Endothelial cell of umbilical vein (primary cell): ENCODE measurements at regions not wholly inside any gene's neighbourhood (a gene's known extent, or its start where the extent isn't known, plus 50 kb on each side); places are given as distances from the start of the nearest gene placed in this dataset.

Experiments
- BruUV-seq: library from RNA; stranded (reverse); fragments of 400-500 nt; replicated peaks from 2 replicates; lab custom pipeline; 2021; lab: Mats Ljungman, UMichigan
- CTCF ChIA-PET: fragments of 300-600, 350-600 bp; sonication (Branson Sonifier 250); formaldehyde crosslinking; loops from one replicate; lab custom pipeline; 2021; ENCODE audit warnings: antibody characterized with exemption, inconsistent platforms; lab: Charles Lee
- POLR2A ChIA-PET: fragments of 300-600, 350-600 bp; sonication (Branson Sonifier 250); formaldehyde crosslinking; loops from one replicate; lab custom pipeline; 2021; ENCODE audit warnings: antibody characterized with exemption, inconsistent platforms; lab: Charles Lee
- DNase-seq: peaks from one replicate; pipeline ENCODE4 v3.0.0-alpha.2; 2011; ENCODE audit warnings: low read depth, low spot score
- FAIRE-seq: peaks from 2 replicates; lab custom pipeline; 2011; peaks lifted over from hg19 to GRCh38; lab: Jason Lieb, UNC
- H2AFZ ChIP-seq: 2 replicates; pipeline ENCODE4 v1.6.0; 2012; ENCODE audit warnings: low read depth, low read length, control low read depth, inconsistent platforms
- H3K27ac ChIP-seq: 2 replicates; pipeline ENCODE4 v1.5.1; 2011; ENCODE audit warnings: low read depth, mild to moderate bottlenecking, control low read depth, low read length, moderate library complexity; ENCODE audit not compliant: insufficient read depth
- H3K27me3 ChIP-seq, 2 experiments: 2 replicates each; pipeline versions ENCODE4 v1.6.0 to v1.6.1; 2011; ENCODE audit warnings: low read length in 2 of 2, mixed read lengths in 1 of 2; ENCODE audit not compliant: control insufficient read depth in 2 of 2, insufficient read depth in 2 of 2
- H3K36me3 ChIP-seq, 2 experiments: 2 replicates in 1 of 2; 3 replicates in 1 of 2; pipeline ENCODE4 v1.5.1; 2011; ENCODE audit warnings: low read length in 2 of 2, mild to moderate bottlenecking in 1 of 2, moderate library complexity in 1 of 2; ENCODE audit not compliant: control insufficient read depth in 2 of 2, insufficient read depth in 2 of 2; ENCODE audit errors: extremely low read depth in 1 of 2
- H3K4me1 ChIP-seq: 3 replicates; pipeline ENCODE4 v1.5.1; 2011; ENCODE audit warnings: mild to moderate bottlenecking, low read length; ENCODE audit not compliant: control insufficient read depth, insufficient read depth; ENCODE audit errors: extremely low read depth
- H3K4me2 ChIP-seq: 2 replicates; pipeline ENCODE4 v1.6.1; 2011; ENCODE audit warnings: low read length, control low read depth, mixed read lengths; ENCODE audit not compliant: insufficient read depth
- H3K4me3 ChIP-seq, 3 experiments: fragments of 200-600 bp in 1 of 3; sonication (generic), shearing (Covaris generic) in 1 of 3; replicated peaks in 1 of 3; 2 replicates each; pipeline ENCODE4 v1.5.1; 2011 to 2016; ENCODE audit warnings: control low read depth in 3 of 3, low read length in 3 of 3, mild to moderate bottlenecking in 2 of 3, inconsistent platforms in 1 of 3, low read depth in 1 of 3, moderate library complexity in 1 of 3; ENCODE audit not compliant: insufficient read depth in 1 of 3
- H3K79me2 ChIP-seq: 2 replicates; pipeline ENCODE4 v1.6.0; 2012; ENCODE audit warnings: low read length, inconsistent platforms; ENCODE audit not compliant: control insufficient read depth, insufficient read depth
- H3K9ac ChIP-seq: replicated peaks from 2 replicates; pipeline ENCODE3; 2011; ENCODE audit warnings: low read length, control low read depth; ENCODE audit not compliant: insufficient read depth; ENCODE audit errors: extremely low read depth
- H3K9me1 ChIP-seq: replicated peaks from 3 replicates; pipeline ENCODE4 v1.6.0; 2011; ENCODE audit warnings: mild to moderate bottlenecking, low read length; ENCODE audit not compliant: control insufficient read depth, insufficient read depth; ENCODE audit errors: extremely low read depth
- H3K9me3 ChIP-seq: replicated peaks from 2 replicates; pipeline ENCODE4 v1.5.1; 2012; ENCODE audit warnings: low read length, inconsistent platforms; ENCODE audit not compliant: control insufficient read depth, insufficient read depth
- H4K20me1 ChIP-seq: replicated peaks from 2 replicates; pipeline ENCODE3; 2011; ENCODE audit warnings: mild to moderate bottlenecking, low read length; ENCODE audit not compliant: control insufficient read depth, insufficient read depth; ENCODE audit errors: extremely low read depth
- EZH2 ChIP-seq: IDR thresholded peaks from 2 replicates; pipeline ENCODE4 v1.6.1; 2012; ENCODE audit warnings: borderline replicate concordance, low read depth, mild to moderate bottlenecking, moderate library complexity, low read length, inconsistent platforms; ENCODE audit not compliant: severe bottlenecking
- FOS ChIP-seq: IDR thresholded peaks from 2 replicates; pipeline ENCODE4 v1.6.1; 2011; ENCODE audit warnings: mild to moderate bottlenecking, low read length, moderate library complexity, borderline replicate concordance; ENCODE audit not compliant: insufficient read depth
- GATA2 ChIP-seq: IDR thresholded peaks from 2 replicates; pipeline ENCODE4 v1.7.0; 2011; ENCODE audit warnings: low read depth, mild to moderate bottlenecking, moderate library complexity, mixed read lengths, low read length; ENCODE audit not compliant: insufficient read length, insufficient read depth
- JUN ChIP-seq: IDR thresholded peaks from 2 replicates; pipeline ENCODE4 v1.6.1; 2011; ENCODE audit warnings: borderline replicate concordance, low read depth; ENCODE audit not compliant: insufficient read length, insufficient read depth
- MYC ChIP-seq: IDR thresholded peaks from one replicate; pipeline ENCODE4 v1.6.1; 2011; ENCODE audit warnings: mild to moderate bottlenecking, low read depth, low read length
- POLR2A ChIP-seq: IDR thresholded peaks from 2 replicates; pipeline ENCODE4 v1.6.1; 2012; ENCODE audit warnings: low read depth, mild to moderate bottlenecking, control low read depth, low read length
- POLR2AphosphoS5 ChIP-seq: IDR thresholded peaks from 2 replicates; pipeline ENCODE4 v1.6.1; 2012; ENCODE audit warnings: low read depth, mild to moderate bottlenecking, control low read depth, low read length, moderate library complexity; ENCODE audit not compliant: insufficient read depth
- dilution Hi-C: fragments of 300-500 bp; cut with MboI; formaldehyde crosslinking; loops from one replicate; pipeline ENCODE4 v1.15.0; 2019; ENCODE audit warnings: low sequenced_read_pairs; ENCODE audit not compliant: extremely low pct_ligation_motif_present
- intact Hi-C: fragments of 100-400 bp; cut with micrococcal nuclease; formaldehyde crosslinking; loops from one replicate; pipeline ENCODE4 v1.10.0; 2022
- TF ChIP-seq, protein P1 (sequence below): IDR thresholded peaks from 2 replicates; pipeline ENCODE4 v1.6.1; 2011; ENCODE audit not compliant: insufficient read depth, insufficient read length
- TF ChIP-seq, protein P2 (sequence below), 2 donors: IDR thresholded peaks; 1 replicate in 1 of 2; 2 replicates in 1 of 2; pipeline ENCODE4 v1.5.1; 2011; ENCODE audit warnings: low read length in 2 of 2, mild to moderate bottlenecking in 2 of 2, moderate library complexity in 2 of 2, control low read depth in 1 of 2, inconsistent platforms in 1 of 2, low read depth in 1 of 2; ENCODE audit not compliant: insufficient read depth in 1 of 2; ENCODE audit errors: extremely low read depth in 1 of 2

DNA sequence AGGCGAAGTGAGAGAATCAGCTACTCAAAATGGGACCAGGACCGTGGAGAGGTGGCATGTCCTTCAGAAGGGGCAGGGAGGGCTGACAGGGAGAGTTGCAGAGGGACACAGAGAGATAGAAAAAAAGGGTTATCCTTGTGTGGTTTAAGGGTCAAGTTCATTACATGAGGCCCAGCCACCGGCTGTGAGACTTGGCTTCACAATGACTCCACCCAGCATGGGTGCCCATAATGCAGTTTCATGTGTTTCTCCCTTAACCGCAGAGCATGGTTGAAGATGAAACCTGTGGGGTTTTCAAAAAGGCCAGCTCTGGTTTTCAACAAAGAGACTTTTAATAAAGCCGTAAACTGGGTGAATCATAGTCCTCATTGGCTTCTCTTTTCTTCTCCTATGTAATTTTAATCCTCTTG is 164.6 kb downstream of the KLF5 start:
- no peaks in the 10 kb centered on the region for H3K9me3 ChIP-seq
- no peaks in the 10 kb centered on the region for H3K27me3 ChIP-seq
- H3K9ac ChIP-seq = no peak overlapping the region
- H3K9me1 ChIP-seq = no peaks in the 10 kb centered on the region
- no peak overlapping the region for H3K4me3 ChIP-seq
- TF ChIP-seq FOS (no peak), POLR2AphosphoS5 (no peak), POLR2A (no peak), EZH2 (no peak), JUN (no peak), GATA2 (no peak), MYC (no peak)
- TF ChIP-seq, protein P1, sequence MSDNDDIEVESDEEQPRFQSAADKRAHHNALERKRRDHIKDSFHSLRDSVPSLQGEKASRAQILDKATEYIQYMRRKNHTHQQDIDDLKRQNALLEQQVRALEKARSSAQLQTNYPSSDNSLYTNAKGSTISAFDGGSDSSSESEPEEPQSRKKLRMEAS = no peak
- TF ChIP-seq, protein P2, sequence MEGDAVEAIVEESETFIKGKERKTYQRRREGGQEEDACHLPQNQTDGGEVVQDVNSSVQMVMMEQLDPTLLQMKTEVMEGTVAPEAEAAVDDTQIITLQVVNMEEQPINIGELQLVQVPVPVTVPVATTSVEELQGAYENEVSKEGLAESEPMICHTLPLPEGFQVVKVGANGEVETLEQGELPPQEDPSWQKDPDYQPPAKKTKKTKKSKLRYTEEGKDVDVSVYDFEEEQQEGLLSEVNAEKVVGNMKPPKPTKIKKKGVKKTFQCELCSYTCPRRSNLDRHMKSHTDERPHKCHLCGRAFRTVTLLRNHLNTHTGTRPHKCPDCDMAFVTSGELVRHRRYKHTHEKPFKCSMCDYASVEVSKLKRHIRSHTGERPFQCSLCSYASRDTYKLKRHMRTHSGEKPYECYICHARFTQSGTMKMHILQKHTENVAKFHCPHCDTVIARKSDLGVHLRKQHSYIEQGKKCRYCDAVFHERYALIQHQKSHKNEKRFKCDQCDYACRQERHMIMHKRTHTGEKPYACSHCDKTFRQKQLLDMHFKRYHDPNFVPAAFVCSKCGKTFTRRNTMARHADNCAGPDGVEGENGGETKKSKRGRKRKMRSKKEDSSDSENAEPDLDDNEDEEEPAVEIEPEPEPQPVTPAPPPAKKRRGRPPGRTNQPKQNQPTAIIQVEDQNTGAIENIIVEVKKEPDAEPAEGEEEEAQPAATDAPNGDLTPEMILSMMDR (IDR thresholded peaks at IDR 0.05; ENCODE audit: extremely low read depth in 1 of 2, insufficient read depth in 1 of 2, low read depth in 1 of 2, low read length in 2 of 2) = no peak
- H3K79me2 ChIP-seq = no peaks in the 10 kb centered on the region
- DNase-seq (no peak), FAIRE-seq (no peak)
- intact Hi-C loops = no loop called here
- dilution Hi-C loops = no loop called here
- no TSS peak for BruUV-seq
- POLR2A ChIA-PET = no interaction called here
- H2AFZ ChIP-seq = no peak overlapping the region
- H3K36me3 ChIP-seq = no peaks in the 10 kb centered on the region
- H3K4me2 ChIP-seq = no peak overlapping the region
- no peaks in the 10 kb centered on the region for H4K20me1 ChIP-seq
- CTCF ChIA-PET = no interaction called here
- no peaks in the 10 kb centered on the region for H3K4me1 ChIP-seq
- H3K27ac ChIP-seq = no peak overlapping the region
